Activated CD4-positive, alpha-beta T cell treated with anti-CD3 and anti-CD28 coated beads, Interleukin-2, amount 10 ng/mL, durations not matched to agents 24 days and 14 days (primary cell): ENCODE measurements at regions not wholly inside any gene's neighbourhood (a gene's known extent, or its start where the extent isn't known, plus 50 kb on each side); places are given as distances from the start of the nearest gene placed in this dataset.
"Not testable (repeated sequence)": the region's sequence is repeated elsewhere in the genome, so short reads cannot be mapped to it uniquely, and the experiment has no call there.

Experiments used
- DNase-seq: peaks from one replicate; pipeline ENCODE4 v3.0.0; 2022
- H3K27ac Mint-ChIP-seq: one replicate; pipeline ENCODE4 v1.8.0; 2022; ENCODE audit warnings: mild to moderate bottlenecking, mixed read lengths
- H3K27me3 Mint-ChIP-seq: one replicate; pipeline ENCODE4 v1.8.0; 2022; ENCODE audit warnings: mixed read lengths
- H3K36me3 Mint-ChIP-seq: one replicate; pipeline ENCODE4 v1.8.0; 2022; ENCODE audit warnings: low read depth, mild to moderate bottlenecking, mixed read lengths
- H3K4me1 Mint-ChIP-seq: one replicate; pipeline ENCODE4 v1.8.0; 2021; ENCODE audit warnings: mixed read lengths
- H3K4me3 Mint-ChIP-seq: one replicate; pipeline ENCODE4 v1.8.0; 2022; ENCODE audit warnings: mild to moderate bottlenecking, moderate library complexity, mixed read lengths
- H3K9me3 Mint-ChIP-seq: one replicate; pipeline ENCODE4 v1.8.0; 2021; ENCODE audit warnings: mixed read lengths
- intact Hi-C: fragments of 100-400 bp; cut with micrococcal nuclease; formaldehyde crosslinking; loops from one replicate; pipeline ENCODE4 v1.15.1; 2023

GRCh38 chr14:105592646-105593045, 66.3 kb downstream of the TMEM121 start:
- H3K9me3 Mint-ChIP-seq, H3K4me1 Mint-ChIP-seq, H3K4me3 Mint-ChIP-seq, H3K36me3 Mint-ChIP-seq, intact Hi-C loops, H3K27me3 Mint-ChIP-seq, DNase-seq, H3K27ac Mint-ChIP-seq: not testable (repeated sequence)

GRCh38 chr14:105595346-105595745, 69.0 kb downstream of the TMEM121 start:
- peak; percentile 47 for DNase-seq
- H3K4me1 Mint-ChIP-seq, H3K27ac Mint-ChIP-seq, H3K4me3 Mint-ChIP-seq, H3K36me3 Mint-ChIP-seq, intact Hi-C loops, H3K27me3 Mint-ChIP-seq, H3K9me3 Mint-ChIP-seq: not testable (repeated sequence)

GRCh38 chr14:105596374-105596773, 70.0 kb downstream of the TMEM121 start:
- H3K27ac Mint-ChIP-seq, H3K4me3 Mint-ChIP-seq, H3K36me3 Mint-ChIP-seq, H3K4me1 Mint-ChIP-seq, intact Hi-C loops, H3K9me3 Mint-ChIP-seq, H3K27me3 Mint-ChIP-seq: not testable (repeated sequence)
- peak; percentile 32 for DNase-seq

GRCh38 chr14:105598040-105598763, 71.8 kb downstream of the TMEM121 start:
- H3K36me3 Mint-ChIP-seq, H3K4me3 Mint-ChIP-seq, H3K4me1 Mint-ChIP-seq, intact Hi-C loops, H3K9me3 Mint-ChIP-seq, H3K27ac Mint-ChIP-seq, H3K27me3 Mint-ChIP-seq: not testable (repeated sequence)
- peak; percentile 34 for DNase-seq

GRCh38 chr14:105598925-105599586, 72.7 kb downstream of the TMEM121 start:
- H3K27me3 Mint-ChIP-seq, H3K27ac Mint-ChIP-seq, H3K9me3 Mint-ChIP-seq, H3K4me1 Mint-ChIP-seq, H3K4me3 Mint-ChIP-seq, H3K36me3 Mint-ChIP-seq, intact Hi-C loops: not testable (repeated sequence)
- DNase-seq: peak; percentile 48

- H3K36me3 Mint-ChIP-seq, H3K9me3 Mint-ChIP-seq, intact Hi-C loops, H3K27me3 Mint-ChIP-seq, H3K4me3 Mint-ChIP-seq, DNase-seq, H3K4me1 Mint-ChIP-seq, H3K27ac Mint-ChIP-seq: not testable (repeated sequence)
These were observed 74.0 kb downstream of the TMEM121 start for GRCh38 chr14:105600195-105600938.

GRCh38 chr14:105600939-105601359, 74.6 kb downstream of the TMEM121 start:
- no peaks in the 10 kb centered on the region for H3K4me1 Mint-ChIP-seq
- DNase-seq: peak; percentile 54
- intact Hi-C loops: no loop called here
- no peaks in the 10 kb centered on the region for H3K36me3 Mint-ChIP-seq
- H3K27ac Mint-ChIP-seq: no peak overlapping the region
- H3K4me3 Mint-ChIP-seq: no peak overlapping the region
- no peaks in the 10 kb centered on the region for H3K27me3 Mint-ChIP-seq
- H3K9me3 Mint-ChIP-seq: no peaks in the 10 kb centered on the region

GRCh38 chr14:105601360-105602242, 75.2 kb downstream of the TMEM121 start:
- intact Hi-C loops: no loop called here
- H3K27me3 Mint-ChIP-seq: no peaks in the 10 kb centered on the region
- peak; percentile 55 for DNase-seq
- H3K36me3 Mint-ChIP-seq: no peaks in the 10 kb centered on the region
- no peak overlapping the region for H3K27ac Mint-ChIP-seq
- H3K4me1 Mint-ChIP-seq: no peaks in the 10 kb centered on the region
- no peaks in the 10 kb centered on the region for H3K9me3 Mint-ChIP-seq
- H3K4me3 Mint-ChIP-seq: no peak overlapping the region

- Mint-ChIP-seq H3K9me3 (no peaks in the 10 kb centered on the region), H3K27ac (no peak overlapping the region), H3K4me1 (no peaks in the 10 kb centered on the region), H3K36me3 (no peaks in the 10 kb centered on the region), H3K27me3 (no peaks in the 10 kb centered on the region), H3K4me3 (no peak overlapping the region)
- intact Hi-C loops: no loop called here
- peak; percentile 54 for DNase-seq
These were observed 75.9 kb downstream of the TMEM121 start for GRCh38 chr14:105602243-105602750.

GRCh38 chr14:105602799-105603793, 76.7 kb downstream of the TMEM121 start:
- Mint-ChIP-seq H3K27ac (no peak overlapping the region), H3K4me1 (no peaks in the 10 kb centered on the region), H3K9me3 (no peaks in the 10 kb centered on the region), H3K4me3 (no peak overlapping the region), H3K36me3 (no peaks in the 10 kb centered on the region), H3K27me3 (no peaks in the 10 kb centered on the region)
- intact Hi-C loops: no loop called here
- DNase-seq: peak; percentile 50

- intact Hi-C loops, H3K4me1 Mint-ChIP-seq, H3K36me3 Mint-ChIP-seq, H3K4me3 Mint-ChIP-seq, H3K27me3 Mint-ChIP-seq, H3K9me3 Mint-ChIP-seq, H3K27ac Mint-ChIP-seq: not testable (repeated sequence)
- peak; percentile 48 for DNase-seq
These were observed 78.4 kb downstream of the TMEM121 start for GRCh38 chr14:105604531-105605463.
